ENCODE measurements at regions not wholly inside any gene's neighbourhood (a gene's known extent, or its start where the extent isn't known, plus 50 kb on each side); places are given as distances from the start of the nearest gene placed in this dataset.

GRCh38 chr12:4009979-4010704 lies 136.9 kb upstream of the PARP11 start (continued):
- TF ChIP-seq ZNF263 (CRISPR knock-in tag; IDR thresholded peaks at IDR 0.05) (no peak), KAT2B (IDR thresholded peaks at IDR 0.05; ENCODE audit: borderline replicate concordance, low read depth, low read length) (peak; percentile 17; the same call in 1 of the 2 replicates), ZNF7 (CRISPR knock-in tag; IDR thresholded peaks at IDR 0.05) (no peak), MATR3 (CRISPR knock-in tag; IDR thresholded peaks at IDR 0.05) (no peak)

DNA sequence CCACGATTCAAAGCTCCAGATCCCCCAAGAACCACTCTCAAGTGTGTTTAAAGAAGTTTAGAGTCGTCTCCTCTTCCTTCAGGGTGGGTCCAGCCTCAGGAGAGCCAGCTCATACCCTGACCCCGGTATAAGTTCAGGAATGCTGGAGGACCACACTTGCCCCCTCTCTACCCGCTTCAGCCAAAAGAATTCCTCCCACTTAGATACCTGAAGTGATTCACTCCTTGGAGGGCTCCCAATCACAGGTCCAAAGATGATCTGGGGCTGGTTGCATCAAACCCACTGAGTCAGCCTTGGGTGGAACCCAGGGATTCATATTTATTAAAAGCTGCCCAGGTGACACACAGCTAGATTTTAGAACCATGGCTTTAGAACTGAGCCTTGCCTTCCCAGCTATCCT lies 133.5 kb upstream of the PARP11 start:
- Histone ChIP-seq H3K9ac (ENCODE audit: insufficient read depth, low read depth, low read length) (no peak overlapping the region), H3K4me1 (ENCODE audit: insufficient read depth, low read length) (peaks cover 66% of the 10 kb centered on the region), H3K27ac (ENCODE audit: extremely low read length, insufficient read depth, low read length) (no peak overlapping the region), H2AFZ (ENCODE audit: low read length) (no peak overlapping the region), H3K79me2 (ENCODE audit: insufficient read depth, low read length) (no peaks in the 10 kb centered on the region), H3K9me3 (ENCODE audit: low read length) (no peaks in the 10 kb centered on the region), H3K36me3 (replicated peaks in 1 of 2; ENCODE audit: control insufficient read depth in 1 of 2, insufficient read depth in 2 of 2, low read length in 2 of 2) (no peaks in the 10 kb centered on the region), H3K4me3 (replicated peaks in 1 of 3; ENCODE audit: insufficient read depth in 1 of 3, low read depth in 2 of 3, low read length in 3 of 3) (no peak overlapping the region), H3K27me3 (ENCODE audit: control insufficient read depth in 1 of 2, insufficient read depth in 2 of 2, low read length in 2 of 2) (no peaks in the 10 kb centered on the region), H3K4me2 (ENCODE audit: low read depth, low read length) (no peak overlapping the region), H4K20me1 (ENCODE audit: insufficient read depth, low read length) (no peaks in the 10 kb centered on the region)
- BruUV-seq (replicated peaks): no TSS peak
- no peak for FAIRE-seq
- intact Hi-C loops (cut with micrococcal nuclease; ENCODE audit: unreplicated experiment) (no loop called here), in situ Hi-C loops (cut with HindIII; ENCODE audit: extremely low pct_ligation_motif_present, low pct_unique_long_range_greater_than_20kb) (no loop called here)
- POLR2A ChIA-PET: interaction anchor here (2.5 kb wide), 1 partner anchor 9 kb away, joined by 8 read pairs; no protein-coding TSS in a partner anchor
- CTCF ChIA-PET (ENCODE audit: low intra/inter-chr PET ratio, low total read pairs): no interaction called here
- TF ChIP-seq MTA3 (CRISPR knock-in tag; IDR thresholded peaks at IDR 0.05): no peak
- TF ChIP-seq HMG20A (CRISPR knock-in tag; IDR thresholded peaks at IDR 0.05; ENCODE audit: borderline replicate concordance): no peak
- no peak for TF ChIP-seq PAF1 (CRISPR knock-in tag; IDR thresholded peaks at IDR 0.05)
- TF ChIP-seq MEIS1 (CRISPR knock-in tag; IDR thresholded peaks at IDR 0.05; ENCODE audit: borderline replicate concordance): no peak
- TF ChIP-seq ZNF530 (CRISPR knock-in tag; IDR thresholded peaks at IDR 0.05; ENCODE audit: low read depth): no peak
- DNase-seq (ENCODE audit: low spot score): no peak
- no peak for ATAC-seq
- 84% methylated on average over 4 of the region's 4 CpGs for WGBS (ENCODE audit: low lambda C conversion rate)
